ENCODE measurements at regions not wholly inside any gene's neighbourhood (a gene's known extent, or its start where the extent isn't known, plus 50 kb on each side); places are given as distances from the start of the nearest gene placed in this dataset.

GRCh38 chr7:118843456-118843855 is 619.0 kb downstream of the ANKRD7 start:
- Histone ChIP-seq H3K4me3 (no peak overlapping the region), H3K27ac (no peak overlapping the region), H3K9me3 (no peaks in the 10 kb centered on the region), H3K4me1 (no peaks in the 10 kb centered on the region), H3K4me2 (no peak overlapping the region)
- TF ChIP-seq TFCP2L1 (CRISPR knock-in tag; IDR thresholded peaks at IDR 0.05): no peak
- TF ChIP-seq FOSB (CRISPR knock-in tag; IDR thresholded peaks at IDR 0.05): no peak
- no peak for TF ChIP-seq BCL3 (IDR thresholded peaks at IDR 0.05)
- no peak for TF ChIP-seq KDM5A (IDR thresholded peaks at IDR 0.05)
- TF ChIP-seq HDAC2 (IDR thresholded peaks at IDR 0.05): no peak
- no peak for TF ChIP-seq ESRRA (IDR thresholded peaks at IDR 0.05; ENCODE audit: borderline replicate concordance, low read length)
- no peak for TF ChIP-seq RARB (CRISPR knock-in tag; IDR thresholded peaks at IDR 0.05)
- 8% methylated on average over 1 of the region's 1 CpG for WGBS (ENCODE audit: missing lambda C conversion rate)
- POLR2A ChIA-PET: no interaction called here
- DNase-seq (ENCODE audit: low read depth in 1 of 2, low spot score in 1 of 2) (no peak), FAIRE-seq (no peak), ATAC-seq (no peak)
- CTCF ChIA-PET: no interaction called here

- no peak for DNase-seq (ENCODE audit: low read depth in 1 of 2, low spot score in 1 of 2)
- no peak for FAIRE-seq
- ATAC-seq: no peak
- 22% methylated on average over 3 of the region's 3 CpGs for WGBS (ENCODE audit: missing lambda C conversion rate)
- no peak for TF ChIP-seq FOXS1 (CRISPR knock-in tag; IDR thresholded peaks at IDR 0.05)
- TF ChIP-seq KDM1A (IDR thresholded peaks at IDR 0.05; ENCODE audit: low read depth): no peak
- no peak for TF ChIP-seq NFE2L2 (conservative IDR thresholded peaks at IDR 0.05; ENCODE audit: low read length)
- TF ChIP-seq JUN (IDR thresholded peaks at IDR 0.05): no peak
- no peak for TF ChIP-seq TP53 (CRISPR knock-in tag; IDR thresholded peaks at IDR 0.05)
- TF ChIP-seq ZC3H11A (IDR thresholded peaks at IDR 0.05): no peak
- TF ChIP-seq GATA3 (IDR thresholded peaks at IDR 0.05; ENCODE audit: borderline replicate concordance): no peak
- TF ChIP-seq CTCF (IDR thresholded peaks at IDR 0.05): no peak
- no peak for TF ChIP-seq REST (IDR thresholded peaks at IDR 0.05)
- no peak for TF ChIP-seq HEYL (CRISPR knock-in tag; IDR thresholded peaks at IDR 0.05)
- ChIA-PET POLR2A (no interaction called here), CTCF (no interaction called here)
- no peaks in the 10 kb centered on the region for H3K9me3 ChIP-seq
- no peaks in the 10 kb centered on the region for H3K4me1 ChIP-seq
- H3K4me2 ChIP-seq: no peak overlapping the region
- H3K27ac ChIP-seq: no peak overlapping the region
- H3K4me3 ChIP-seq: no peak overlapping the region
Measured at GRCh38 chr7:118844748-118845147, 620.2 kb downstream of the ANKRD7 start.

- Histone ChIP-seq H3K4me2 (no peak overlapping the region), H3K27ac (no peak overlapping the region), H3K4me1 (no peaks in the 10 kb centered on the region), H3K9me3 (0 out of 3 replicates have a peak, but pooled peaks cover 4% of the 10 kb centered on the region), H3K4me3 (no peak overlapping the region)
- ATAC-seq (no peak), DNase-seq (ENCODE audit: low read depth in 1 of 2, low spot score in 1 of 2) (no peak), FAIRE-seq (no peak)
- WGBS (ENCODE audit: missing lambda C conversion rate): 50% methylated on average over 3 of the region's 3 CpGs
- CTCF ChIA-PET: no interaction called here
- TF ChIP-seq GATA3 (IDR thresholded peaks at IDR 0.05; ENCODE audit: borderline replicate concordance) (no peak), FOSB (CRISPR knock-in tag; IDR thresholded peaks at IDR 0.05) (no peak), TP53 (CRISPR knock-in tag; IDR thresholded peaks at IDR 0.05) (no peak), NFE2L2 (conservative IDR thresholded peaks at IDR 0.05; ENCODE audit: low read length) (no peak), PHF8 (IDR thresholded peaks at IDR 0.05; ENCODE audit: borderline replicate concordance, low read depth) (no peak), ZSCAN20 (CRISPR knock-in tag; IDR thresholded peaks at IDR 0.05) (no peak), SMC3 (IDR thresholded peaks at IDR 0.05) (no peak), MYC (IDR thresholded peaks at IDR 0.05; ENCODE audit: borderline replicate concordance, low read length) (no peak), POLR2A (IDR thresholded peaks at IDR 0.05; ENCODE audit: low read length) (no peak), HMGXB4 (CRISPR knock-in tag; IDR thresholded peaks at IDR 0.05; ENCODE audit: borderline replicate concordance) (no peak)
- POLR2A ChIA-PET: no interaction called here
Measured at GRCh38 chr7:118845791-118846190, 621.3 kb downstream of the ANKRD7 start.
